NCI-H2171 treated with DMSO at 0.1 percent for 48 hours (cell line): ENCODE measurements at regions not wholly inside any gene's neighbourhood (a gene's known extent, or its start where the extent isn't known, plus 50 kb on each side); places are given as distances from the start of the nearest gene placed in this dataset.
"Not testable (repeated sequence)": the region's sequence is repeated elsewhere in the genome, so short reads cannot be mapped to it uniquely, and the experiment has no call there.

Experiments used
- DNase-seq: peaks from one replicate; lab custom pipeline; 2025; lab: John Stamatoyannopoulos, UW

- no peak for DNase-seq
Measured at GRCh38 chr12:58731096-58731495, 189.2 kb downstream of the LRIG3 start.

DNA sequence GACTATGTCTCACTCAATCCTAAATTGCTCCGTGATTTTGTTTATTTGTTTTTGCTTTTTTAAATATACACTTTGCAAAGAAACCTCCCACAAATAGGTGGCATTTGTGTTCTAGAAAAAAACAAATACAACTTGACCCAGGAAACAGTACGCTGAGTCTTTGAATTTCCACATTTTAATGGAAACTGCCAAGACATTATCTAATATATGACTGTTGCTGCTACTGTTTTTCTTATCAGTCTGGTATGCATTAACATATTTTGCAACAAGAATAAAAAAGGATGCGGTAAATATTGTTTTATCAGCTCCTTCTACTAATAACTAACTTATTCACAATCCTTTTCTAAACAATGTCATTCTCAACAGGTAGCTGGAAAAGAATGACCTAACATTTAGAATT lies 187.4 kb downstream of the LRIG3 start:
- no peak for DNase-seq

DNA sequence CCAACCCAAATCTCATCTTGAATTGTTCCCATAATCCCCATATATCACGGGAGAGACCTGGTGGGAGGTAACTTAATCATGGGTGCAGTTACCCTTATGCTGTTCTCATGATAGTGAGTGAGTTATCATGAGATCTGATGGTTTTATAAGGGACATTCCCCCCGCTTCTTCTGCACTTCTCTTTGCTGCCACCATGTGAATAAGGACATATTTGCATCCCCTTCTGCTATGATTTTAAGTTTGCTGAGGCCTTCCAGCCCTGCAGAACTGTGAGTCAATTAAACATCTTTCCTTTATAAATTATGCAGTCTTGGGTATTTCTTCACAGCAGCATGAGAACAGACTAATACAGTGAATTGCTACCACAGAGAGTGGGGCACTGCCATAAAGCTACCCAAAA lies 179.1 kb downstream of the LRIG3 start:
- DNase-seq = no peak

DNA sequence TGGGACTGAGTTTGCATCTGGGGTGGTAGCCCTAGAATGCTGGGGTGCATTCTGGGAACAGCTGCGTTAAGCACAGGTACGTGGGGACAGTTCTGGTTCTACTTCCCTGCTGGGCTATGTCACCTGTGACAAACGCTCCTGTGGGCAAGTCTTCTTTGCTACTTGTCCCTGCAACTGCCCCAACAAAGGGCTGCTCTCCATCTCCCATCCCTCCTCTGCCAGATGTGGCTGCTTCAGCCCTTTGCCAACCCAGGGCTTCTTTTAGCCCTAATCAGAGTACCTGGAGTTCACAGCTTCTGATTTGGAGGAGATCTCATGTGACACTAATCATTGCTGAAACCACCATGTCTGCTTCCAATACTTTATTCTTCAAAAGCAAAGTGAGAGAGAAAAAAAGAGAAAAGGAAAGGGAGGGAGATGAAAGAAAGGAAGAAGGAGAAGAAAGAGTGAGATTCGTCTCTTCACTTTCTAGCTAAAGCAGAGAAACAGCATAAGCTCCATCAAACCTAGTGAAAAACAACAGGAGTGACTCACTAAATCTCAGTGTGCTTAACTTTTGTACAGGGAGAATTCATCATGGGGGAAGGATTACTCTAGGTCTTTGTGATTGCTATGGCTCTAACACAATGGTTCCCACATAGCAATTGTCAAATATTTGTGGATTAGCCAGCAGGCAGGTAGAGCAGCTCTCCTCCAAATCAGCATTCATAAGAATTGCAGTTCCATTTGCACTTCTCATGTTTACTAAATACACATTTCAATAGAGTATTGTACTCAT lies 174.8 kb downstream of the LRIG3 start:
- DNase-seq = no peak

GRCh38 chr12:58747533-58747932 lies 172.8 kb downstream of the LRIG3 start:
- DNase-seq = no peak

DNA sequence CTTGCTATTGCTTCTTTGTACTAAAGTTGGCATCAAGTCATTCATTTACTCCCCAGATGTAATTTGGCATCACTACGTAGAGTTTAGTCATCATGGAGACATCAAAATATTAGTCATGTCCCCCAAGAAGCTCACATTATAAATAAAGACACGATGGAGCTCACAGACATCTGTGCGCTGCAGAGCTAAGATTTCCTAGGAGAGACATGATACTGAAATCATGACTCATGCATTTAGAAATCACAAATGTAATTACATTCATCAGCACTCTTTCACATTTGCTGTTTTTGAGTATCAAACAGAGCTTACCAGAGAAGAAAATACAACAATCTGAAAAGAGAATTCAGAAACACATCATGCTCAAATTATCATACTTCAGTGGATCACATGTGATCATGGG lies 169.8 kb downstream of the LRIG3 start:
- no peak for DNase-seq

DNA sequence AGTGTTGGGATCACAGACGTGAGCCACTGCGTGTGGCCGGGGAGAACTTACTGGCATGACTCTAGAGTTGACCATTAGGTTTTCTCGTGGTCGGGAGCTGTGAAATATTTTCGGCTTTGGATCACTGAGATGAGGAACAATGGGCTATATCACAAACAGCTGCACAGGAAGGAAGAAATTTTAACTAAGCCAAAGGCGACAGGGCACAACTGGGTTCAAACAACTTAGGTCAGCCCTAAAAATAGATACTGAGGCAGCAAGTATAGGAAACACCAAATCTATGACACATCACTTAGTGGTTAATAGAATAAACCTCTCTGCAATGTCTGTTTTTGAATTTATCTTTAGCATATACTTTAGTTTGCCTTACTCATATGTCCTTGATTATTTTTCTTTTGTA lies 162.9 kb downstream of the LRIG3 start:
- no peak for DNase-seq

DNA sequence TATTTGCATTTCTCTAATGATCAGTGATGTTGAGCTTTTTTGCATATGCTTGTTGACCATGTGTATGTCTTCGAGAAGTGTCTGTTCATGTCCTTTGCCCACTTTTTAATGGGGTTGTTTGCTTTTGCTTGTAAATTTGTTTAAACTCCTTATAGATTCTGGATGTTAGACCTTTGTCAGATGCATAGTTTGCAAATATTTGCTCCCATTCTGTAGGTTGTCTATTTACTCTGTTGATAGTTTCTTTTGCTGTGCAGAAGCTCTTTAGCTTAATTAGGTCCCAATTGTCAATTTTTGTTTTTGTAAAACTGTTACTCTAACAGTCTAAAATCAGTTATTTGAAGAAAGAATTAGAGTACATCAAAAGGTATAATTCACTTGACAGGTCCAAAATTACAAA lies 160.6 kb downstream of the LRIG3 start:
- DNase-seq = not testable (repeated sequence)

DNA sequence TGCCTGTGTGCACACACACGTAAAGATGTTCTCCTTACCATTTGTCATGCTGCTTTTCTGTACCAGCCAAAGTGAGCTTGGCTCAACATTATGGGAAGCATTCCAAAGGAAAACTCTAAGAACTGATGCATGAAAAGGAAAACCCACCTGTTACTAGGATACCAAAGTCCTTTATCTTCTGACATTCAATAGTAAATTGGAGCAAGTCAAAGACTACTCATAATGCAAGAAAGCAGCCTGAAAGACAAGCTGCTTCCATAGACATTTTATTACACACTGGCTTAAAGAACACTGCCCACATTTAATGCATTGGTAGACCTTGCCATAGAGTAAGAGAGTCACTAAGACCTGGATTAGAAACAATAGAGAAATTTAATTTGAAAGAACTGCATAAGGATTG lies 159.0 kb downstream of the LRIG3 start:
- no peak for DNase-seq

DNA sequence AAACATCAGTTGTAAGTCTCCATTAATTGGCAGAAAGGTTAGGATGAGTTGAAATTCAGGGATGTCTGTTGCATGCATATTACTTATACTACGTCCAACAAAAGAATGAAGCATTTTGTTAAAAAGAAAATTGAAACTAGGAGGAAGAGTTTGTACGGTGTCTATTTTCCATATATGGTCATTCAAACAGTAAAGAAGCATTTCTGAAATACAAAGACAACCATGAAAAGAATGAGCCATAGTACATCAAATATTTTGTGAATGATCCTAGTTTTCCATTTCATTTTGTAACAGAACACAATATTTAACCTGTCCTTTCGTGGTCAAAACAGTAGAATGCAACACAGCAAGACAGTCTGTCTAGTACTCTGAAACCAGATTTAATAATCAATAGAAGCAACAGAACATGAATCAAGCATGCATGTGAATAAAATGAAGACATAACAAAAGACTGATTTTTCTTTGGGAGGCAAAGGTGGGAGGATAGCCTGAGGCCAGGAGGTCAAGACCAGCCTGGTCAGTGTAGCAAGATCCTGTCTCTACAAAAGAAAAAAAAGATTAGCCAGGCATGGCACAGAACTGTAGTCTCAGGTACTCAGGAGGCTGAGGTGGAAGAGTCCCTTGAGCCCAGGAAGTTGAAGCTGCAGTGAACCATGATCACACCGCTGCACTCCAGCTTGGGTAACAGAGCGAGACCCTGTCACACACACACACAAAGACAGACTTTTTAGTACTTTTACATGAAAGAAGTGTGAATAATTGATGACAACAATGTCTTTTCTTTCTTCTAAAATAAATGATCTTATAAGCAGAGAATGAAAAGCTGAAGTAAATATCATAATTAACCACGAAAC lies 156.0 kb downstream of the LRIG3 start:
- DNase-seq = no peak

DNA sequence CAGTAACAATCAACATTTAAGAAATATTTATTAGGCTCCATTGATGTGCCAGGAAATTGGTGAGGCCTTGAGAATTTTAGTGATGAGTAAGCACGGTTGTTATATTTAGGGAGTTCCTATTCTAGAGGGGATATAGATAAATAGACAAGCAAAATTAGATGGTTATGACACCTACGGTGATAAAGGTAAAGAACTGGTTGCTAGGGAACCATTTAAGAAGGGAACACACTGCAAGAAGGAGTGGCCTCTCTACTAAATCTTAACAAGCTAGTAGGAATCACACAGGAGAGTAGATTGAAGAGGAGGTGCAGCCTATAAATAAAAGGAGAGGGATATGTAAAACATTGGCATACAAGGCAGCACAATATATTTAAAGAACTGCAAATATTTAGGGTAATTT lies 155.2 kb downstream of the LRIG3 start:
- DNase-seq = no peak

GRCh38 chr12:58765653-58766512 lies 154.4 kb downstream of the LRIG3 start:
- DNase-seq = no peak

GRCh38 chr12:58766513-58766870 lies 153.8 kb downstream of the LRIG3 start:
- DNase-seq = no peak

DNA sequence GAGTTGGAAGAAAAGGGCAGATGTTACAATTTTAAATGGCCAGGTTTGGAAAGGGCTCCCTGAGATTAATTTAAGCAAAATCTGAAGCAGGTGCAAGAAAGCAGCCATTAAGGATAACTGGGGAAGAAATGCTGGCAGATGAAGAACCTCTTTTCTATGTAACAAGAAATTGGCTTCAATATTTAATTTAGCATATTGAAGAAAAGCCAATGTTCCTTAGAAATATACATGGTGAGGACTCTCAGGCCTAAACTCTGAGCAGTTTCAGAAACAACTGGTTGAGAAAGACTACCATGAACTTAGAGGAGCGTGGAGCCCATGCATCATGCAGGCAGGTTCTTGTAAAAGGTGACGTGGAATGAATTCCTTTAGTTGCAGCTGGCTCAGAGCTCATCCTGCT lies 152.8 kb downstream of the LRIG3 start:
- no peak for DNase-seq

- DNase-seq = no peak
Measured at GRCh38 chr12:58773986-58774385, 146.3 kb downstream of the LRIG3 start.

GRCh38 chr12:58774731-58775130 lies 145.6 kb downstream of the LRIG3 start:
- DNase-seq = no peak

- DNase-seq = no peak
Measured at GRCh38 chr12:58775396-58775795, 144.9 kb downstream of the LRIG3 start.

DNA sequence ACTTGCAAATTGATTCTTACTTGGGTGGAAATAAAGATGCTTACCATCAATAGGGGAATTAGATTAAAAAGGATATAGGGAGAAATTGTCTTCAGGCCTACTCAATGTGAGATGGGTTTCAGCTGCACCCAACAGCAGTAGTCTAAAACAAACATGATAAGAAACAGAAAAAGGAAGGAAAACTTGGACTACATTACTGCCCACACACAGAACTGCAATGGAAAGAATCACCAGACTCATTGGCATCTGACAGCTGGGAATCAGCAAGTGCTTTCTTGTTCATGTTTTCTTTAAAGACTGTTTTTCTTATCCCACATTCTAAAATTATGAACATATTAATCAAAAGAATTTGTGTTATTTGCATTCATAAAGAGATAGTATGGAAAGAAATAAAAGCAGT lies 144.2 kb downstream of the LRIG3 start:
- DNase-seq = no peak

- DNase-seq = no peak
Measured at GRCh38 chr12:58777815-58778214, 142.5 kb downstream of the LRIG3 start.

DNA sequence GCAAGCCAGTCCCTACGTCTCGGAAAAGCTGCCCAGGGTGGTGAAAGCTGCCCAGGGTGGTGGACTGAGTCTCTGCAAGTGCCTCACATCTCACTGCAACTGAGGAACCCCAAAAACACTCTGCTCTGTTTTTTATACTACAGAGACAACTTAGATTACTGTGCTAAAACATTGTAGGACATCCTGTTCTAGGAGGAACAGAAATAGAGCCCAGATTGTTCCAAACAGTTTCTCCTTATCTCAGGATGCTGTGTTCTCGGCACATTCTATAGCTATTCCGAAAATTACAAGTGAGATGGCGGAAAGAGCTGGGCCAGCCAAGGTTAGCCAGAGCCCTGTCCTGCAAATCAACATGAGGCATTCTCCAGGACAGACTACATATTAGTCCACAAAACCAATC lies 138.7 kb downstream of the LRIG3 start:
- no peak for DNase-seq

DNA sequence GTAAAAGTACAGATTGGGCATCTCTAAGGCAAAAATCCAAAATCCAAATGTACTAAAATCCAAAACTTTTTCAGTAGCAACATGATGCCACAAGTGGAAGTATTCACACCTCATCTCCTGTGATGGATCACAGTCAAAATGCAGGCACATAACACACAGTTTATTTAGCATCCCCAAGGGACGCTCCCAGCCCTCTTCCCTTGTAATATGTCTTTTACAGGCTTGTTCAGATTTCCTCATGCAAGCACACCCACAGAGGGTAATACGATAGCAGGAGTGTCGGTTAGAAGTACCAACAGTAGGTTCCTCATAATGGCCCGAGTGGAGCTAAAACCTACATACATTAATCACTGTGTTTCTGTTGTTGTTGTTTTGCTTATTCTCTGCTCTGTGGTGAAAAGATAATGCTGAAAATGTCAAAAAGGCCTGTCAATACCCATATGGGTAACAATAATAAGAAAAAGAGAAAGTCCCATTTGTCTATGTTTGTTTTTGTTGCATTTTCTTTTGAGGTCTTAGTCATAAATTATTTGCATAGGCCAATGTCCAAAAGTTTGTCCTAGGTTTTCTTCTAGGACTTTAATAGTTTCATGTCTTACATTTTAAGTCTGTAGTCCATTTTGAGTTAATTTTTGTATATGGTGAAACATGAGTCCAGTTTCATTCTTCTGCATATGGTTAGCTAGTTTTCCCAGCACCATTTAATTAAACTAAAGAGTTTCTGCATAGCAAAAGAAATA lies 133.1 kb downstream of the LRIG3 start:
- peak; percentile 92 for DNase-seq

DNA sequence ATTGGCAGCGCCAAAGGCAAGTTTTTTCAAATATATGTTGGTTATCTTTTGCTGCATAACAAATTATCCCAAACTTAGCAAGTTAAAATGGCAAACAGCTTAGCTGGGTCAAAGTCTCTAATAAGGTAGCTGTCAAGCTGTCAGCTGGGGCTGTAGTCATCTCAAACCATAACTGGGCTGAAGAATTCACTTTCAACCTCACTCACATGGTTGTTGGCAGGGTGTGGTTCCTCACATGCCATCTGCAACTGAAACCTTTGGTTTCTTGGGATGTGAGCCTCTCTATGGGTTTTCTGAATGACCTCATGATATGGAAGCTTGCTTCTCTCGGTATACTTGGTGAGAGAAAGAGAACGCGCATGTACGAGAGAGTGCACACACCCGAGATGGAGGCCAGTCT lies 125.4 kb downstream of the LRIG3 start:
- DNase-seq = no peak
